ENCODE measurements at regions not wholly inside any gene's neighbourhood (a gene's known extent, or its start where the extent isn't known, plus 50 kb on each side); places are given as distances from the start of the nearest gene placed in this dataset.

DNA sequence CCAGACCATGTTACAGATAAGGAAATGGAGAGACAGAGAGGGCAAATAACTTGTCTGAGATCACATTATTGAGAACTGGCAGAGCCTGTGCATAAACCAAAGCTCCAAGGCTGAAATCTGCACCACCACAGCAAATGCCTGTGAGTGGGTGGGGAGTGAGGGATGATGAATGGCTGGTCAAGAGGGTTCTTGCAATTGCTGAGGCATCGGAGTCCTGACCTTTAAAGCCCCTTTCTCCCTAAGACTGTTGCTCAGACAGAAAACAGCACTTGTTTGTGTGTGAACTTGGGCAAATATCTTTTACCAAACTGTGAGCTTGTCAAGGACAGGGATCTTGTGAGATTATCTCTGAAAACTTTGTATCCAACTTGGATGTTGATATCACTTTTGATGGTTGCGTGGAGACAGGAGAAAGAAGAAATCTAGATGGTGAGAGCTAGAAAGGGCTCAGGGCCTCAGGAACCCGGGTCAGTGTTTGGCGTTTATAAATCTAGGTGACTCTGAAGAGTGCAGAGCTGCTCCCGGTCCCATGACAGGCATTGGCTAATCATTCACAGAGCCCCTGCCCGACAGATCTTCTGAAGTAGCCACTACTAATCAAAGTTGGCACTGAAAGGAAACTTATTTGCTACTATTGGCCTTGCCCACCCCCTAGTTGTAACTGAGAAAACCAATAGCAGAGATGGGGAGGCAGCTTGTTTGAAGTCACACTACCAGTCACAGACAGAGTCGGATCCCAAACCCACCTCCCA is 122.3 kb downstream of the FOXD2 start:
- POLR2A ChIA-PET = no interaction called here
- TF ChIP-seq, protein P1, sequence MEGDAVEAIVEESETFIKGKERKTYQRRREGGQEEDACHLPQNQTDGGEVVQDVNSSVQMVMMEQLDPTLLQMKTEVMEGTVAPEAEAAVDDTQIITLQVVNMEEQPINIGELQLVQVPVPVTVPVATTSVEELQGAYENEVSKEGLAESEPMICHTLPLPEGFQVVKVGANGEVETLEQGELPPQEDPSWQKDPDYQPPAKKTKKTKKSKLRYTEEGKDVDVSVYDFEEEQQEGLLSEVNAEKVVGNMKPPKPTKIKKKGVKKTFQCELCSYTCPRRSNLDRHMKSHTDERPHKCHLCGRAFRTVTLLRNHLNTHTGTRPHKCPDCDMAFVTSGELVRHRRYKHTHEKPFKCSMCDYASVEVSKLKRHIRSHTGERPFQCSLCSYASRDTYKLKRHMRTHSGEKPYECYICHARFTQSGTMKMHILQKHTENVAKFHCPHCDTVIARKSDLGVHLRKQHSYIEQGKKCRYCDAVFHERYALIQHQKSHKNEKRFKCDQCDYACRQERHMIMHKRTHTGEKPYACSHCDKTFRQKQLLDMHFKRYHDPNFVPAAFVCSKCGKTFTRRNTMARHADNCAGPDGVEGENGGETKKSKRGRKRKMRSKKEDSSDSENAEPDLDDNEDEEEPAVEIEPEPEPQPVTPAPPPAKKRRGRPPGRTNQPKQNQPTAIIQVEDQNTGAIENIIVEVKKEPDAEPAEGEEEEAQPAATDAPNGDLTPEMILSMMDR (IDR thresholded peaks at IDR 0.05) = no peak
- no peak for TF ChIP-seq EZH2 (IDR thresholded peaks at IDR 0.05; ENCODE audit: borderline replicate concordance, insufficient read depth, low read depth, low read length, poor library complexity, severe bottlenecking)
- H3K4me3 ChIP-seq (ENCODE audit: control extremely low read depth in 1 of 5, extremely low read depth in 1 of 5, insufficient read depth in 1 of 5, low read depth in 2 of 5, low read length in 4 of 5) = no peak overlapping the region
- no peak overlapping the region for H3K4me2 ChIP-seq (replicated peaks; ENCODE audit: low read depth, low read length, poor library complexity, severe bottlenecking)
- no peak overlapping the region for H3K27ac ChIP-seq (ENCODE audit: low read length in 2 of 2)
- no peaks in the 10 kb centered on the region for H3K9me3 ChIP-seq (ENCODE audit: control extremely low read depth in 1 of 3, control insufficient read depth in 2 of 3, insufficient read depth in 1 of 3, low read length in 2 of 3)
- peaks cover 0 to 3% (median 0%) of the 10 kb centered on the region in 4 experiments for H3K27me3 ChIP-seq (replicated peaks in 1 of 4; ENCODE audit: control extremely low read depth in 1 of 4, control insufficient read depth in 3 of 4, insufficient read depth in 4 of 4, low read length in 3 of 4)
- no peak overlapping the region for H2AFZ ChIP-seq (ENCODE audit: insufficient read depth, low read depth, low read length, poor library complexity, severe bottlenecking)
- H3K9ac ChIP-seq (ENCODE audit: low read length) = no peak overlapping the region
- H3K4me3 Mint-ChIP-seq = no peak overlapping the region
- DNase-seq = no peak
- no peak for ATAC-seq (ENCODE audit: low read depth)
- H4K20me1 ChIP-seq (ENCODE audit: control insufficient read depth, insufficient read depth, low read length, poor library complexity, severe bottlenecking) = no peaks in the 10 kb centered on the region
- H3K4me1 ChIP-seq (ENCODE audit: control insufficient read depth in 2 of 2, insufficient read depth in 2 of 2, low read length in 2 of 2) = no peaks in the 10 kb centered on the region
- H3K36me3 ChIP-seq (replicated peaks in 1 of 2; ENCODE audit: control extremely low read depth in 1 of 2, control insufficient read depth in 1 of 2, extremely low read depth in 1 of 2, insufficient read depth in 2 of 2, low read length in 1 of 2) = no peaks in the 10 kb centered on the region
- H3K27me3 Mint-ChIP-seq = peaks cover 6% of the 10 kb centered on the region
- H3K27ac Mint-ChIP-seq = no peak overlapping the region
- H3K9me3 Mint-ChIP-seq (ENCODE audit: insufficient read depth) = no peaks in the 10 kb centered on the region
- intact Hi-C loops (cut with micrococcal nuclease) = no loop called here
- CTCF ChIA-PET = no interaction called here
- H3K4me1 Mint-ChIP-seq = no peaks in the 10 kb centered on the region
- H3K79me2 ChIP-seq (ENCODE audit: control insufficient read depth, insufficient read depth, low read length) = no peaks in the 10 kb centered on the region
- WGBS (ENCODE audit: insufficient coverage) = 94% methylated on average over 4 of the region's 7 CpGs

DNA sequence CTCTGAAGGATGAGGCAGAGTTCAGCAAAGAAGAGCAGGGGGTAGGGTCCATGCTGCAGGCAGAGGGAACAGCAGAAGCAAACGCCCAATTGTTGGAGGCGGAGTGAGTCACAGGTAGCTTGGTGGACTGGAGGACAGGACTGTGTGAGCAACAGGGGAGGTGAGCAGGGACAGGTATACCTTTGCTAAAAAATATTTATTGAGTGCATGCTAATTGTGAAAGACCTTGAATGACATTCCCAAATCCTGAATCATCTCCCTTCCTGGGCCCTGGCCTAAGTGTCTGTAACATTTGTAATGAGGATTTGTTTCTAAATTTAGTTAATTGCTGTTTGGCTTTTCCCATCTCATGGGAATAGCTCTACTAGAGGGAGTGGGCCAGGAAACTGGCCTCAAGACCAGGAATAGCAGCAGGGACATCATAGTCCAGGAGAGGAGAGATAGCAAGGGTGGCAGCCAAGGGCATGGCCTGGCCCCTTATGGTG is 123.7 kb downstream of the FOXD2 start:
- CTCF ChIA-PET = no interaction called here
- peaks cover 0 to 3% (median 0%) of the 10 kb centered on the region in 4 experiments for H3K27me3 ChIP-seq (replicated peaks in 1 of 4; ENCODE audit: control extremely low read depth in 1 of 4, control insufficient read depth in 3 of 4, insufficient read depth in 4 of 4, low read length in 3 of 4)
- no peak overlapping the region for H3K4me2 ChIP-seq (replicated peaks; ENCODE audit: low read depth, low read length, poor library complexity, severe bottlenecking)
- Mint-ChIP-seq H3K27ac (no peak overlapping the region), H3K9me3 (ENCODE audit: insufficient read depth) (no peaks in the 10 kb centered on the region), H3K4me1 (no peaks in the 10 kb centered on the region), H3K27me3 (peaks cover 6% of the 10 kb centered on the region), H3K4me3 (no peak overlapping the region)
- no peak overlapping the region for H2AFZ ChIP-seq (ENCODE audit: insufficient read depth, low read depth, low read length, poor library complexity, severe bottlenecking)
- DNase-seq (no peak), ATAC-seq (ENCODE audit: low read depth) (no peak)
- no peak overlapping the region for H3K4me3 ChIP-seq (ENCODE audit: control extremely low read depth in 1 of 5, extremely low read depth in 1 of 5, insufficient read depth in 1 of 5, low read depth in 2 of 5, low read length in 4 of 5)
- no peaks in the 10 kb centered on the region for H3K36me3 ChIP-seq (replicated peaks in 1 of 2; ENCODE audit: control extremely low read depth in 1 of 2, control insufficient read depth in 1 of 2, extremely low read depth in 1 of 2, insufficient read depth in 2 of 2, low read length in 1 of 2)
- intact Hi-C loops (cut with micrococcal nuclease) = no loop called here
- no peak for TF ChIP-seq EZH2 (IDR thresholded peaks at IDR 0.05; ENCODE audit: borderline replicate concordance, insufficient read depth, low read depth, low read length, poor library complexity, severe bottlenecking)
- TF ChIP-seq, protein P1 (IDR thresholded peaks at IDR 0.05) = no peak
- POLR2A ChIA-PET = no interaction called here
- H4K20me1 ChIP-seq (ENCODE audit: control insufficient read depth, insufficient read depth, low read length, poor library complexity, severe bottlenecking) = no peaks in the 10 kb centered on the region
- H3K27ac ChIP-seq (ENCODE audit: low read length in 2 of 2) = no peak overlapping the region
- no peaks in the 10 kb centered on the region for H3K9me3 ChIP-seq (ENCODE audit: control extremely low read depth in 1 of 3, control insufficient read depth in 2 of 3, insufficient read depth in 1 of 3, low read length in 2 of 3)
- no peaks in the 10 kb centered on the region for H3K79me2 ChIP-seq (ENCODE audit: control insufficient read depth, insufficient read depth, low read length)
- H3K9ac ChIP-seq (ENCODE audit: low read length) = no peak overlapping the region
- 85% methylated on average over 2 of the region's 2 CpGs for WGBS (ENCODE audit: insufficient coverage)
- H3K4me1 ChIP-seq (ENCODE audit: control insufficient read depth in 2 of 2, insufficient read depth in 2 of 2, low read length in 2 of 2) = no peaks in the 10 kb centered on the region

All from B cell (primary cell).